Bronchial epithelial cell (primary cell): ENCODE measurements at regions not wholly inside any gene's neighbourhood (a gene's known extent, or its start where the extent isn't known, plus 50 kb on each side); places are given as distances from the start of the nearest gene placed in this dataset.

Source experiments
- DNase-seq: peaks from one replicate; pipeline ENCODE4 v3.0.0-alpha.2; 2010; ENCODE audit warnings: low read depth
- FAIRE-seq: peaks from 2 replicates; lab custom pipeline; 2011; peaks lifted over from hg19 to GRCh38; lab: Jason Lieb, UNC
- H3K27me3 ChIP-seq: 2 replicates; pipeline ENCODE4 v1.5.1; 2011; ENCODE audit warnings: low read length; ENCODE audit not compliant: control insufficient read depth, insufficient read depth
- H3K36me3 ChIP-seq: 2 replicates; pipeline ENCODE4 v1.5.1; 2011; ENCODE audit warnings: low read length; ENCODE audit not compliant: control insufficient read depth, insufficient read depth
- H3K4me3 ChIP-seq: 2 replicates; pipeline ENCODE4 v1.5.1; 2011; ENCODE audit warnings: mild to moderate bottlenecking, low read depth, low read length, control low read depth
- TF ChIP-seq, protein P1 (sequence below): IDR thresholded peaks from 2 replicates; pipeline ENCODE4 v1.5.1; 2011; ENCODE audit warnings: mild to moderate bottlenecking, moderate library complexity, low read length, control low read depth, inconsistent platforms; ENCODE audit not compliant: insufficient read depth, severe bottlenecking

DNA sequence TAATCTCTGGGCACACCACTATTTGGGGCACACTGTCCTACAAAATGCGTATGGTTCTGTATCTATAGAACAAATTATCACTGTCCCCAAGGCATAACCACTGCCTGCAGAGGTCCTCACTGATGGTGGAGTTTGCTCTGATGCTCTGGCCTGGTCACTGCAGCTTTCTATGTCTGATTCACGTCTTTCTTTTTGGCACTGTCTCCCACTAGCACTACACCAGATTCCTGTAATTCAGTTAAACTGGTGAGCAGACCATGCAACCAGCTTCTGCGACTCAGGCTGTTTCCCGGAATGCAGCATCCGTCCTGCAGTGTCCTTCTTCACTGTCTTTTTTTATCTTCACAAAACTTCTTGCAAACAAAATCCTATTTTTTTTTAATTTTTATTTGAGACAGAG, 112.8 kb downstream of the KLF6 start:
- Histone ChIP-seq H3K27me3 (no peaks in the 10 kb centered on the region), H3K36me3 (no peaks in the 10 kb centered on the region), H3K4me3 (no peak overlapping the region)
- no peak for DNase-seq
- no peak for FAIRE-seq
- TF ChIP-seq, protein P1, sequence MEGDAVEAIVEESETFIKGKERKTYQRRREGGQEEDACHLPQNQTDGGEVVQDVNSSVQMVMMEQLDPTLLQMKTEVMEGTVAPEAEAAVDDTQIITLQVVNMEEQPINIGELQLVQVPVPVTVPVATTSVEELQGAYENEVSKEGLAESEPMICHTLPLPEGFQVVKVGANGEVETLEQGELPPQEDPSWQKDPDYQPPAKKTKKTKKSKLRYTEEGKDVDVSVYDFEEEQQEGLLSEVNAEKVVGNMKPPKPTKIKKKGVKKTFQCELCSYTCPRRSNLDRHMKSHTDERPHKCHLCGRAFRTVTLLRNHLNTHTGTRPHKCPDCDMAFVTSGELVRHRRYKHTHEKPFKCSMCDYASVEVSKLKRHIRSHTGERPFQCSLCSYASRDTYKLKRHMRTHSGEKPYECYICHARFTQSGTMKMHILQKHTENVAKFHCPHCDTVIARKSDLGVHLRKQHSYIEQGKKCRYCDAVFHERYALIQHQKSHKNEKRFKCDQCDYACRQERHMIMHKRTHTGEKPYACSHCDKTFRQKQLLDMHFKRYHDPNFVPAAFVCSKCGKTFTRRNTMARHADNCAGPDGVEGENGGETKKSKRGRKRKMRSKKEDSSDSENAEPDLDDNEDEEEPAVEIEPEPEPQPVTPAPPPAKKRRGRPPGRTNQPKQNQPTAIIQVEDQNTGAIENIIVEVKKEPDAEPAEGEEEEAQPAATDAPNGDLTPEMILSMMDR = no peak

DNA sequence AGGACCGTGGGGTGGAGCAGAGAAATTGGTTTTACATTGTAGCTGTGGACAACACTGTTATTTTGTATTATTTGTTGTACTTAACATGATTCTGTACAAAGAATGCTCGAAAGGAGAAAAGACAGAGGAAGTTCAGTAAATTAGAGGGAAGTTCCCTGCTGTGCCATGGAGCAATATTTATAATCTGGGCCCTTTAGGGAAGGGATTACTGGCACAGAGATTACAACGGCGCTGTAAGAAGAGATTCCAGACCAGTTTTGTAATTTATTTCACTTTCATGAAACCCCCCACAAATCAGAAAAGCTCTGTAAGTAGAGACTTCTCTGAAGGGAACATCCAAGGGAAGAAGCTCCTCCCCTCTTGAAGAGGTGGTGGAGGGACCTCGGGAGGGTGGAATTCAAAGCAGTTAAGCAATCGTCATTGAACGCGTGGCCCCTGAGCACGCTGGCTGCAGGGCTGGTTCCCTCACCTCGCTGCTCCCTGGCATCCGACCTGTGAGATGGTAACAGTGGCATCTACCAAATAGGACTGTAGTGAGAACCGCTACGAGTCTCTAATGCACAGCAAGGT, 113.5 kb downstream of the KLF6 start:
- TF ChIP-seq, protein P1 = no peak
- no peak overlapping the region for H3K4me3 ChIP-seq
- no peak for FAIRE-seq

DNA sequence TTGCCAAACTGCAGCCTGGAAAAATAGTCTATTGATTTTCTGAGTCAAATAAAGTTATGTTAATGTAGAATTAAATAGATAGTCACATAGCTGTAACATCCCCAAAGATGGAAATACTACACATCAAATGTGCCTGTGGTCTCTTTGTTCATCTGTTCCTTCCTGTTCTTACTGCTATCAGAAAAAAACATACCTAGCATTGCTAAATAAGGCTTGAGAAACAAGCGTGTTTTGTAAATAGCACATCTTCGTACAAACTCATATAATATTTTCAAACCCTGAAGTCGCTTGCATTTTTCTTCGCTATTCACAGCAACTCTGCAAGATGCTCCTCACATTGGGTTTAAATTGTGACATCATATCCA, 116.1 kb downstream of the KLF6 start:
- no peaks in the 10 kb centered on the region for H3K27me3 ChIP-seq
- H3K4me3 ChIP-seq = no peak overlapping the region
- no peaks in the 10 kb centered on the region for H3K36me3 ChIP-seq
- TF ChIP-seq, protein P1 = no peak
- no peak for DNase-seq
- no peak for FAIRE-seq

More for the DNA sequence above, 113.5 kb downstream of the KLF6 start:
- H3K36me3 ChIP-seq = no peaks in the 10 kb centered on the region
- H3K27me3 ChIP-seq = no peaks in the 10 kb centered on the region
- no peak for DNase-seq

DNA sequence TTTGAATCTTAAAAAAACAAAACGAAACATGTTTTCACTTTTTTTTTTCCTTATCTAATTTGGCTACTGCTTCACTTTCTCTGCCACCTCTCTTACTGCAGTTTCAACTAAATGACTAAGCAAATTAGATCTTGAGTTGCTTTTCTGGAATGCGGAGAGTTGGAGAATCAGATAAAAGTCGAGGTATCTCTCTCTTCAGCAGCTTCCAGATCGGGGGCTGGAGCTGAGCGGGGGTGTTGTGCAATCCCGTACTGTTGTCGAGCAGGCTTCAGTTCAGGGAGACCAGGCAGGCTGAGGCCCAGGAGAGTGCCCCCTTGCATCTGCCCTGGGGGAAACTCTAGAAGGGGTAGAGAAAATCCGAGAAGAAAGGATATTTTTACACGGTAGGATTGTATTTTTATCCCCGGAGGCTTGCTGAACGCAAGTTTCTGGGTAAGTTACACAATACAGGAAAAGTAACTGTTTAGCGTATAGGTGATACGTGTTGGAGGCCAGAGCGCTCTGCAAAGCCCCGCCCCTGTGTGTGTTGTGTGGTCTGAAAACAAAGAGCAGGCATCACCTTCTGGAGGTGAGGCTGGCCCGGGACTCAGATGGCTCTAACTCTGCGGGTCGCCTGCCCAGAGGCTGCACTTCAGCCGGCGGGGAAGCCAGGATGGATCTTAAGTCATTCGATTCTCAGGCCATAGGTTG, 116.6 kb downstream of the KLF6 start:
- no peaks in the 10 kb centered on the region for H3K36me3 ChIP-seq
- H3K27me3 ChIP-seq = no peaks in the 10 kb centered on the region
- DNase-seq = peak; percentile 88
- peak overlapping the region; percentile 41 for H3K4me3 ChIP-seq
- peak; percentile 82 for FAIRE-seq
- TF ChIP-seq, protein P1 = no peak

DNA sequence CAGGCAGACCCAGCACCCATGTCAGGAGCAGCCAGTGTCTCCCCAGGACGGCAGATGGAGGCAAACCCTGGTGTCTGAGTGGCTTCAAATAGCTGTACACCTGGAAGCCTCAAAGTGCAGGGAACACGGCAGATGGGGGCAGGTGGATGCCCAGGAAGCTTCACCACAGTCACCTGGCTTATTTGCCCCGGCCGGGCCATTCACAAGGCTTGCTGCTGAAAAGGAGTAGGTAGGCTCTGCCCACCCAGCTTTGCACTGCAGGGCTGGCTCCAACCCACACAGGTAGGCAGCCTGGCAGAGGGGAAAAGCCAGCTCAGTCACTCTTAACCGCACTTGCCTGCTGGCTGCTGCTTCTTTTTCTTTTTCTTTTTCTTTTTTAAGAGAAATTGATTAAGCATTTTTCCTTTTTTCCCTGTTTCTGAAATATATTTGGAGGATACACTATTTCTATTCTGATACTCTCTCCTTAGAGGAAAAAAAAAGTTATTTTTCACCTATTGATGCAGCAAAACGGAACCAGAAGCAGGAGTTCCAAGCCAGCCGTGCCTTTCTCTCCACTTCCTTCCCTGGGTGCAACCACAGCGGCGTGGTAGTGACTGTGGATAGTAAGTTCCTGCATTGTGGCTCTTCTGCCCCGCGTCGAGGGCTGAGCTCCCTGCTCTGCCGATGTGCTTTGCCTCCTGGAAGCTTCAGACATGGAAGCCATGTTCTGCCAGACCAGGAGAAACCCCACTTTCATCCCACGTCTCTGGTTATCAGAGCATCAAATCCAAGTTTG, 118.3 kb downstream of the KLF6 start:
- TF ChIP-seq, protein P1 = no peak
- no peak for FAIRE-seq
- H3K27me3 ChIP-seq = no peaks in the 10 kb centered on the region
- H3K4me3 ChIP-seq = no peak overlapping the region
- DNase-seq = no peak
- H3K36me3 ChIP-seq = no peaks in the 10 kb centered on the region
